ENCODE measurements at regions not wholly inside any gene's neighbourhood (a gene's known extent, or its start where the extent isn't known, plus 50 kb on each side); places are given as distances from the start of the nearest gene placed in this dataset.
"Not testable (repeated sequence)": the region's sequence is repeated elsewhere in the genome, so short reads cannot be mapped to it uniquely, and the experiment has no call there.

GRCh38 chr5:118598311-118598710 is 390.0 kb downstream of the DTWD2 start:
- Histone ChIP-seq H3K27me3 (ENCODE audit: control insufficient read depth in 2 of 2, insufficient read depth in 1 of 2, low read length in 1 of 2) (no peaks in the 10 kb centered on the region), H3K9me3 (ENCODE audit: control insufficient read depth in 2 of 2, insufficient read depth in 1 of 2, low read length in 1 of 2) (no peaks in the 10 kb centered on the region), H3K4me3 (ENCODE audit: low read length in 2 of 2) (no peak overlapping the region), H3K27ac (ENCODE audit: low read depth in 1 of 2, low read length in 1 of 2) (no peak overlapping the region), H3K4me1 (ENCODE audit: control insufficient read depth in 2 of 2, insufficient read depth in 2 of 2, low read length in 2 of 2) (no peaks in the 10 kb centered on the region), H3K36me3 (ENCODE audit: control insufficient read depth in 2 of 2, insufficient read depth in 2 of 2, low read length in 1 of 2) (no peaks in the 10 kb centered on the region)
- no peak for DNase-seq (ENCODE audit: low read depth in 6 of 9, low spot score in 9 of 9)
- 98% methylated on average over 3 of the region's 3 CpGs for WGBS

DNA sequence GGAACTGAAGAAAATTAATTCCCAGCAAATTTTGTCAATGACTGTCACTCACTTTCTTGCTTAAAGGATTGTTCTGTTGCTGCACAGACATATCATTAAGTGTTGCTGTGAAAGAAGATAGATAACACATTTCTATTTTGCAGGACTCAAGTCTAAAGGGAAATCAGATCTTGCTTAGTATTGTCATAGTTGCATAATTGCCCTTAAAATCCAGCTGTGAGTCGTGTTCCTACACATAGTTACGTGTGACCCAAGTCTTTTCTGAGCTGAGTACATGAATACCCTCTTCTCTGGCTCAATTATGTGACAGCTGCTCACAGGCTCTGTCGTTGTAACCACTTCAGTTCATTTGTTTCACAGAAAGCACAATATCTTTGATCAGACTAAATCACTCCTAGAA is 390.8 kb downstream of the DTWD2 start:
- Histone ChIP-seq H3K27me3 (ENCODE audit: control insufficient read depth in 2 of 2, insufficient read depth in 1 of 2, low read length in 1 of 2) (no peaks in the 10 kb centered on the region), H3K9me3 (ENCODE audit: control insufficient read depth in 2 of 2, insufficient read depth in 1 of 2, low read length in 1 of 2) (no peaks in the 10 kb centered on the region), H3K27ac (ENCODE audit: low read depth in 1 of 2, low read length in 1 of 2) (no peak overlapping the region), H3K4me3 (ENCODE audit: low read length in 2 of 2) (no peak overlapping the region), H3K36me3 (ENCODE audit: control insufficient read depth in 2 of 2, insufficient read depth in 2 of 2, low read length in 1 of 2) (no peaks in the 10 kb centered on the region), H3K4me1 (ENCODE audit: control insufficient read depth in 2 of 2, insufficient read depth in 2 of 2, low read length in 2 of 2) (no peaks in the 10 kb centered on the region)
- 83% methylated on average over 3 of the region's 3 CpGs for WGBS
- no peak for DNase-seq (ENCODE audit: low read depth in 6 of 9, low spot score in 9 of 9)

- Histone ChIP-seq H3K27me3 (ENCODE audit: control insufficient read depth in 2 of 2, insufficient read depth in 1 of 2, low read length in 1 of 2) (no peaks in the 10 kb centered on the region), H3K36me3 (ENCODE audit: control insufficient read depth in 2 of 2, insufficient read depth in 2 of 2, low read length in 1 of 2) (no peaks in the 10 kb centered on the region), H3K4me3 (ENCODE audit: low read length in 2 of 2) (no peak overlapping the region), H3K27ac (ENCODE audit: low read depth in 1 of 2, low read length in 1 of 2) (no peak overlapping the region), H3K9me3 (ENCODE audit: control insufficient read depth in 2 of 2, insufficient read depth in 1 of 2, low read length in 1 of 2) (no peaks in the 10 kb centered on the region), H3K4me1 (ENCODE audit: control insufficient read depth in 2 of 2, insufficient read depth in 2 of 2, low read length in 2 of 2) (no peaks in the 10 kb centered on the region)
- WGBS: 91% methylated on average over 4 of the region's 4 CpGs
- no peak for DNase-seq (ENCODE audit: low read depth in 6 of 9, low spot score in 9 of 9)
Measured at GRCh38 chr5:118596255-118596654, 392.1 kb downstream of the DTWD2 start.

DNA sequence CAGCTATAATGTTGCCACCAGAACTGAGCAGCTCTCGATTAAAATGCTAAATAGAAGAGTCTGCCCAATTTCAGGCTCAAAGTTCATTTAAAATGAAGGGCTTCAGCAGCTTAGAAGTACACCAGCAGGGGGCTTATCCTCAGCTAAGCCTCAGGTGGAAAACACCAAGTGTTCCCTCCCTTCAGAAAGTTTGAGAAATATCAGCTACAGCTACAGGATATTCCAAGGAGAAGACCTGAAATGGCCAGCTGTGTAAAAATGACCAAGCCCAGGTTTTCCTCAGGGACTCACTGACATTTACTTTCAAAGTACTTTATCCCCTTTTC is 395.4 kb downstream of the DTWD2 start:
- no peaks in the 10 kb centered on the region for H3K36me3 ChIP-seq (ENCODE audit: control insufficient read depth in 2 of 2, insufficient read depth in 2 of 2, low read length in 1 of 2)
- no peak overlapping the region for H3K4me3 ChIP-seq (ENCODE audit: low read length in 2 of 2)
- H3K27me3 ChIP-seq (ENCODE audit: control insufficient read depth in 2 of 2, insufficient read depth in 1 of 2, low read length in 1 of 2): no peaks in the 10 kb centered on the region
- no peak for DNase-seq (ENCODE audit: low read depth in 6 of 9, low spot score in 9 of 9)
- H3K9me3 ChIP-seq (ENCODE audit: control insufficient read depth in 2 of 2, insufficient read depth in 1 of 2, low read length in 1 of 2): no peaks in the 10 kb centered on the region
- WGBS: 90% methylated on average over 1 of the region's 1 CpG
- no peak overlapping the region for H3K27ac ChIP-seq (ENCODE audit: low read depth in 1 of 2, low read length in 1 of 2)
- H3K4me1 ChIP-seq (ENCODE audit: control insufficient read depth in 2 of 2, insufficient read depth in 2 of 2, low read length in 2 of 2): no peaks in the 10 kb centered on the region

DNA sequence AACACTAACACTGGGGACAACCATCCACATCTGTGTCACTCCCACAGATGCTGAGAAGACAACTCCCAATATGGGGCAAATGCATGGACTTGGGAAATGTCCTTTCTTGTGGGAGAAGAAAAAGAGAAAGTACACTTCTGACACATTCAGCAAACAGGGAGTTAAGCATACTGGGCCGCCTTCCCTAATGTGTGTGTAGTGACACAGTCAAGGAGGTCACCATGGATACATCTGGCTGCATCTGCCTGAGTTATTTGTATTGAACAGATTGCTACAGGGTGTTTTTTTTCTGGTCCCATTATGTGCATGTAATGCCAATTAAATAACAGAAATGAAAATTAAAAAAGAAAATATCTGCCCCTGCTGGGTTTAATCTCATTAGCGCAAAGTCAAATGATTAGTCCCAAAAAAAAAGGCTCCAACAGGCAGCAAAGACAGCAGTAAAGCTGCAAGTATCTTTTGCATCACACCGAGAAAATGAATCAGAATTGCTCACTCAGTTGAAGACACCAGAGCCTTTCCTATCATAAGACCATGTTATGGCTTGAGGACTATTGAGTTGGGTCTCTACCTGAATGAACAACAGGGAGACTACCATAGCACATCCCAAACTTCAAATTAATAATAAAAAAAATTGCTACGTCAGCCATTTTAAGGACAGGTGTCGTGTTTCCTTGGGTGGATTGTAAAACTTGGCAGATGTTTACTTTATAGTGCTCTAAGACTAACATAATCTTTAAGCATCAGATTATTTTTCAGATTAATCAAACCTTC is 395.9 kb downstream of the DTWD2 start:
- Histone ChIP-seq H3K27me3 (ENCODE audit: control insufficient read depth in 2 of 2, insufficient read depth in 1 of 2, low read length in 1 of 2) (no peaks in the 10 kb centered on the region), H3K4me1 (ENCODE audit: control insufficient read depth in 2 of 2, insufficient read depth in 2 of 2, low read length in 2 of 2) (no peaks in the 10 kb centered on the region), H3K36me3 (ENCODE audit: control insufficient read depth in 2 of 2, insufficient read depth in 2 of 2, low read length in 1 of 2) (no peaks in the 10 kb centered on the region), H3K4me3 (ENCODE audit: low read length in 2 of 2) (no peak overlapping the region), H3K27ac (ENCODE audit: low read depth in 1 of 2, low read length in 1 of 2) (no peak overlapping the region), H3K9me3 (ENCODE audit: control insufficient read depth in 2 of 2, insufficient read depth in 1 of 2, low read length in 1 of 2) (no peaks in the 10 kb centered on the region)
- DNase-seq (ENCODE audit: low read depth in 6 of 9, low spot score in 9 of 9): no peak
- 57% methylated on average over 5 of the region's 5 CpGs for WGBS

GRCh38 chr5:118590806-118591205 is 397.5 kb downstream of the DTWD2 start:
- H3K4me3 ChIP-seq (ENCODE audit: low read length in 2 of 2): no peak overlapping the region
- H3K9me3 ChIP-seq (ENCODE audit: control insufficient read depth in 2 of 2, insufficient read depth in 1 of 2, low read length in 1 of 2): no peaks in the 10 kb centered on the region
- H3K27ac ChIP-seq (ENCODE audit: low read depth in 1 of 2, low read length in 1 of 2): no peak overlapping the region
- no peaks in the 10 kb centered on the region for H3K27me3 ChIP-seq (ENCODE audit: control insufficient read depth in 2 of 2, insufficient read depth in 1 of 2, low read length in 1 of 2)
- WGBS: 97% methylated on average over 2 of the region's 2 CpGs
- no peaks in the 10 kb centered on the region for H3K4me1 ChIP-seq (ENCODE audit: control insufficient read depth in 2 of 2, insufficient read depth in 2 of 2, low read length in 2 of 2)
- no peak for DNase-seq (ENCODE audit: low read depth in 6 of 9, low spot score in 9 of 9)
- H3K36me3 ChIP-seq (ENCODE audit: control insufficient read depth in 2 of 2, insufficient read depth in 2 of 2, low read length in 1 of 2): no peaks in the 10 kb centered on the region

GRCh38 chr5:118580949-118581348 is 407.4 kb downstream of the DTWD2 start:
- H3K27ac ChIP-seq (ENCODE audit: low read depth in 1 of 2, low read length in 1 of 2): no peak overlapping the region
- H3K4me3 ChIP-seq (ENCODE audit: low read length in 2 of 2): no peak overlapping the region
- no peaks in the 10 kb centered on the region for H3K4me1 ChIP-seq (ENCODE audit: control insufficient read depth in 2 of 2, insufficient read depth in 2 of 2, low read length in 2 of 2)
- H3K27me3 ChIP-seq (ENCODE audit: control insufficient read depth in 2 of 2, insufficient read depth in 1 of 2, low read length in 1 of 2): no peaks in the 10 kb centered on the region
- no peaks in the 10 kb centered on the region for H3K9me3 ChIP-seq (ENCODE audit: control insufficient read depth in 2 of 2, insufficient read depth in 1 of 2, low read length in 1 of 2)
- no peaks in the 10 kb centered on the region for H3K36me3 ChIP-seq (ENCODE audit: control insufficient read depth in 2 of 2, insufficient read depth in 2 of 2, low read length in 1 of 2)
- DNase-seq (ENCODE audit: low read depth in 6 of 9, low spot score in 9 of 9): no peak
- WGBS: 82% methylated on average over 5 of the region's 5 CpGs

GRCh38 chr5:118578093-118578492 is 410.3 kb downstream of the DTWD2 start:
- no peak overlapping the region for H3K4me3 ChIP-seq (ENCODE audit: low read length in 2 of 2)
- 92% methylated on average over 3 of the region's 3 CpGs for WGBS
- no peaks in the 10 kb centered on the region for H3K9me3 ChIP-seq (ENCODE audit: control insufficient read depth in 2 of 2, insufficient read depth in 1 of 2, low read length in 1 of 2)
- no peak overlapping the region for H3K27ac ChIP-seq (ENCODE audit: low read depth in 1 of 2, low read length in 1 of 2)
- H3K36me3 ChIP-seq (ENCODE audit: control insufficient read depth in 2 of 2, insufficient read depth in 2 of 2, low read length in 1 of 2): no peaks in the 10 kb centered on the region
- DNase-seq (ENCODE audit: low read depth in 6 of 9, low spot score in 9 of 9): no peak
- H3K4me1 ChIP-seq (ENCODE audit: control insufficient read depth in 2 of 2, insufficient read depth in 2 of 2, low read length in 2 of 2): no peaks in the 10 kb centered on the region
- no peaks in the 10 kb centered on the region for H3K27me3 ChIP-seq (ENCODE audit: control insufficient read depth in 2 of 2, insufficient read depth in 1 of 2, low read length in 1 of 2)

- Histone ChIP-seq H3K9me3 (ENCODE audit: control insufficient read depth in 2 of 2, insufficient read depth in 1 of 2, low read length in 1 of 2) (no peaks in the 10 kb centered on the region), H3K4me1 (ENCODE audit: control insufficient read depth in 2 of 2, insufficient read depth in 2 of 2, low read length in 2 of 2) (no peaks in the 10 kb centered on the region), H3K36me3 (ENCODE audit: control insufficient read depth in 2 of 2, insufficient read depth in 2 of 2, low read length in 1 of 2) (no peaks in the 10 kb centered on the region), H3K27ac (ENCODE audit: low read depth in 1 of 2, low read length in 1 of 2) (no peak overlapping the region), H3K27me3 (ENCODE audit: control insufficient read depth in 2 of 2, insufficient read depth in 1 of 2, low read length in 1 of 2) (no peaks in the 10 kb centered on the region), H3K4me3 (ENCODE audit: low read length in 2 of 2) (no peak overlapping the region)
- no peak for DNase-seq (ENCODE audit: low read depth in 6 of 9, low spot score in 9 of 9)
- 88% methylated on average over 1 of the region's 1 CpG for WGBS
Measured at GRCh38 chr5:118577621-118578020, 410.7 kb downstream of the DTWD2 start.

- WGBS: 79% methylated on average over 2 of the region's 2 CpGs
- not testable (repeated sequence) for H3K4me3 ChIP-seq (ENCODE audit: low read length in 2 of 2); DNase-seq (ENCODE audit: low read depth in 6 of 9, low spot score in 9 of 9)
Measured at GRCh38 chr5:118570276-118570675, 418.1 kb downstream of the DTWD2 start.

More at GRCh38 chr5:118570276-118570675, 418.1 kb downstream of the DTWD2 start:
- not testable (repeated sequence) for H3K9me3 ChIP-seq (ENCODE audit: control insufficient read depth in 2 of 2, insufficient read depth in 1 of 2, low read length in 1 of 2); H3K27me3 ChIP-seq (ENCODE audit: control insufficient read depth in 2 of 2, insufficient read depth in 1 of 2, low read length in 1 of 2); H3K4me1 ChIP-seq (ENCODE audit: control insufficient read depth in 2 of 2, insufficient read depth in 2 of 2, low read length in 2 of 2); H3K36me3 ChIP-seq (ENCODE audit: control insufficient read depth in 2 of 2, insufficient read depth in 2 of 2, low read length in 1 of 2); H3K27ac ChIP-seq (ENCODE audit: low read depth in 1 of 2, low read length in 1 of 2)

Measured in thymus (tissue), 11 donors.